ENCODE measurements at regions not wholly inside any gene's neighbourhood (a gene's known extent, or its start where the extent isn't known, plus 50 kb on each side); places are given as distances from the start of the nearest gene placed in this dataset.

GRCh38 chr13:99892196-99892613 lies 79.4 kb downstream of the ZIC5 start:
- intact Hi-C loops (cut with DNase I; ENCODE audit: low total_unique reads): no loop called here
- TF ChIP-seq CTCF (IDR thresholded peaks at IDR 0.05): no peak
- peaks cover 0 to 18% (median 8%) of the 10 kb centered on the region in 4 donors for H3K4me1 ChIP-seq
- no peaks in the 10 kb centered on the region for H3K9me3 ChIP-seq
- no peak overlapping the region for H3K27ac ChIP-seq
- H3K36me3 ChIP-seq: no peaks in the 10 kb centered on the region
- H3K4me3 ChIP-seq: no peak overlapping the region
- DNase-seq: no peak
- peaks cover 0 to 21% of the 10 kb centered on the region in 2 donors for H3K27me3 ChIP-seq

- DNase-seq: no peak
- no peak overlapping the region for H3K27ac ChIP-seq
- no peaks in the 10 kb centered on the region for H3K9me3 ChIP-seq
- H3K36me3 ChIP-seq: no peaks in the 10 kb centered on the region
- H3K4me3 ChIP-seq: no peak overlapping the region
- TF ChIP-seq CTCF (IDR thresholded peaks at IDR 0.05): no peak
- intact Hi-C loops (cut with DNase I; ENCODE audit: low total_unique reads): no loop called here
- H3K27me3 ChIP-seq: no peaks in the 10 kb centered on the region
- H3K4me1 ChIP-seq: no peaks in the 10 kb centered on the region
Measured at GRCh38 chr13:99886706-99887105, 84.9 kb downstream of the ZIC5 start.

GRCh38 chr13:99884913-99885312 lies 86.7 kb downstream of the ZIC5 start:
- no peak for DNase-seq
- Histone ChIP-seq H3K27me3 (no peaks in the 10 kb centered on the region), H3K4me1 (no peaks in the 10 kb centered on the region), H3K36me3 (no peaks in the 10 kb centered on the region), H3K9me3 (no peaks in the 10 kb centered on the region), H3K4me3 (no peak overlapping the region), H3K27ac (no peak overlapping the region)
- TF ChIP-seq CTCF (IDR thresholded peaks at IDR 0.05): no peak
- intact Hi-C loops (cut with DNase I; ENCODE audit: low total_unique reads): no loop called here

- Histone ChIP-seq H3K4me3 (no peak overlapping the region), H3K4me1 (no peaks in the 10 kb centered on the region), H3K27me3 (no peaks in the 10 kb centered on the region), H3K9me3 (no peaks in the 10 kb centered on the region), H3K36me3 (no peaks in the 10 kb centered on the region), H3K27ac (no peak overlapping the region)
- no peak for TF ChIP-seq CTCF (IDR thresholded peaks at IDR 0.05)
- intact Hi-C loops (cut with DNase I; ENCODE audit: low total_unique reads): no loop called here
- no peak for DNase-seq
Measured at GRCh38 chr13:99883805-99884204, 87.8 kb downstream of the ZIC5 start.

DNA sequence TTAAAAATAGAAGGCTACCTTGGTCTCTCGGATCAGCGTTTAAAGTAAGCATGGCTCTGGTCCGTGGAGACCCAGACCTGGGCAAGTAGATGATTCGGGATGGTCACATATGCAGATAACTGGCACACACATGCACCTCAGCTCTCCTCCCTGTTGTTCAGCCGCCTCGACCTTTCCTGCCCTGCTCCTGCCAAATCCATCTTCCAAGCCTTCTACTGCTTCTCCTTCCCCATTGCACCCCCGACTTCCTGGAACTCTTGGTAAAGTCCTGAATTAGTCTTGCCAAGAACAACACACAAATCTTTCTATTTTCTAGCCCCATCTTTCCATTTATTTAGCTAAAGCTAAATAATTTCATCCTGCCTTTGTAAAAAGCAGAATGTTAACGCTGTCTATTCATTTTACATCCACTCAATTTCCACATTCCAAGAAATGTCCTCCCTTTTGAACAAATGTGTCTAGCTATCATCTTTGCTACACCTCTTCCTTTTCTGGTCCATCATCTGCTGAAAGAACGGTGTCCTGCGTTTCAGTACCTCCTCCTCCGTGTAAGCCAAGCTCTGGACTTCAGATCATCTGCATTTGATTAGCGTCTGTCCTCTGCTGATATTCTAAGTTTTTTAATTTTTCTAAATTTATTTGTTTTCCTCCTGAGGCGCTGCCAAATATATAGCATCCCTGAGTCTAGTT lies 92.5 kb downstream of the ZIC5 start:
- intact Hi-C loops (cut with DNase I; ENCODE audit: low total_unique reads): no loop called here
- TF ChIP-seq CTCF (IDR thresholded peaks at IDR 0.05): no peak
- no peak overlapping the region for H3K4me3 ChIP-seq
- no peaks in the 10 kb centered on the region for H3K36me3 ChIP-seq
- no peak overlapping the region for H3K27ac ChIP-seq
- no peaks in the 10 kb centered on the region for H3K27me3 ChIP-seq
- H3K9me3 ChIP-seq: no peaks in the 10 kb centered on the region
- no peaks in the 10 kb centered on the region for H3K4me1 ChIP-seq
- no peak for DNase-seq

- intact Hi-C loops (cut with DNase I; ENCODE audit: low total_unique reads): no loop called here
- H3K27ac ChIP-seq: no peak overlapping the region
- H3K4me1 ChIP-seq: no peaks in the 10 kb centered on the region
- H3K27me3 ChIP-seq: no peaks in the 10 kb centered on the region
- H3K4me3 ChIP-seq: no peak overlapping the region
- no peak for TF ChIP-seq CTCF (IDR thresholded peaks at IDR 0.05)
- no peak for DNase-seq
- H3K36me3 ChIP-seq: no peaks in the 10 kb centered on the region
- no peaks in the 10 kb centered on the region for H3K9me3 ChIP-seq
Measured at GRCh38 chr13:99876651-99877050, 94.9 kb downstream of the ZIC5 start.
